ENCODE measurements at regions not wholly inside any gene's neighbourhood (a gene's known extent, or its start where the extent isn't known, plus 50 kb on each side); places are given as distances from the start of the nearest gene placed in this dataset.
"Not testable (repeated sequence)": the region's sequence is repeated elsewhere in the genome, so short reads cannot be mapped to it uniquely, and the experiment has no call there.

- no peak for DNase-seq
Measured at GRCh38 chr5:124200381-124200780, 546.1 kb downstream of the ZNF608 start.

GRCh38 chr5:124199893-124200292, 546.5 kb downstream of the ZNF608 start:
- no peak for DNase-seq

GRCh38 chr5:124195411-124195810, 551.0 kb downstream of the ZNF608 start:
- no peak for DNase-seq

GRCh38 chr5:124194282-124194681, 552.2 kb downstream of the ZNF608 start:
- DNase-seq, result no peak

- DNase-seq, result no peak
Measured at GRCh38 chr5:124193371-124193789, 553.1 kb downstream of the ZNF608 start.

- DNase-seq, result no peak
Measured at GRCh38 chr5:124192716-124193115, 553.7 kb downstream of the ZNF608 start.

- DNase-seq, result no peak
Measured at GRCh38 chr5:124185716-124186115, 560.7 kb downstream of the ZNF608 start.

- DNase-seq, result no peak
Measured at GRCh38 chr5:124182133-124182532, 564.3 kb downstream of the ZNF608 start.

- no peak for DNase-seq
Measured at GRCh38 chr5:124180875-124181461, 565.5 kb downstream of the ZNF608 start.

GRCh38 chr5:124180299-124180874, 566.1 kb downstream of the ZNF608 start:
- no peak for DNase-seq

GRCh38 chr5:124179819-124180218, 566.6 kb downstream of the ZNF608 start:
- DNase-seq, result no peak

- DNase-seq, result no peak
Measured at GRCh38 chr5:124178050-124178449, 568.4 kb downstream of the ZNF608 start.

GRCh38 chr5:124176692-124177091, 569.7 kb downstream of the ZNF608 start:
- DNase-seq, result no peak

GRCh38 chr5:124173386-124173785, 573.1 kb downstream of the ZNF608 start:
- DNase-seq, result no peak

GRCh38 chr5:124172389-124173003, 573.9 kb downstream of the ZNF608 start:
- no peak for DNase-seq

- DNase-seq, result not testable (repeated sequence)
Measured at GRCh38 chr5:124168093-124168492, 578.3 kb downstream of the ZNF608 start.

GRCh38 chr5:124162767-124163532, 583.5 kb downstream of the ZNF608 start:
- no peak for DNase-seq

- DNase-seq, result no peak
Measured at GRCh38 chr5:124161266-124161665, 585.2 kb downstream of the ZNF608 start.

- DNase-seq, result no peak
Measured at GRCh38 chr5:124160265-124160664, 586.2 kb downstream of the ZNF608 start.

- DNase-seq, result no peak
Measured at GRCh38 chr5:124157320-124157719, 589.1 kb downstream of the ZNF608 start.

GRCh38 chr5:124156415-124156996, 589.9 kb downstream of the ZNF608 start:
- no peak for DNase-seq

- DNase-seq, result no peak
Measured at GRCh38 chr5:124154714-124155113, 591.7 kb downstream of the ZNF608 start.

GRCh38 chr5:124153588-124153987, 592.9 kb downstream of the ZNF608 start:
- no peak for DNase-seq
